ENCODE measurements at regions not wholly inside any gene's neighbourhood (a gene's known extent, or its start where the extent isn't known, plus 50 kb on each side); places are given as distances from the start of the nearest gene placed in this dataset.
"Not testable (repeated sequence)": the region's sequence is repeated elsewhere in the genome, so short reads cannot be mapped to it uniquely, and the experiment has no call there.

GRCh38 chrX:144231116-144231785, 347.4 kb downstream of the UBE2NL start:
- not testable (repeated sequence) for TF ChIP-seq SPI1 (IDR thresholded peaks at IDR 0.05; ENCODE audit: borderline replicate concordance, low read depth, low read length); SP2 (IDR thresholded peaks at IDR 0.05; ENCODE audit: extremely low read depth, low read depth, low read length, poor library complexity, severe bottlenecking); ZNF57 (CRISPR knock-in tag; IDR thresholded peaks at IDR 0.05); CTCF (IDR thresholded peaks at IDR 0.05 in 2 of 3, conservative IDR thresholded peaks at IDR 0.05 in 1 of 3; ENCODE audit: insufficient read depth in 2 of 3, low read depth in 1 of 3, low read length in 3 of 3); ZBTB9 (CRISPR knock-in tag; IDR thresholded peaks at IDR 0.05); HMG20A (CRISPR knock-in tag; conservative IDR thresholded peaks at IDR 0.05); FOXA3 (CRISPR knock-in tag; conservative IDR thresholded peaks at IDR 0.05 in 1 of 2, IDR thresholded peaks at IDR 0.05 in 1 of 2); ZNF436 (CRISPR knock-in tag; IDR thresholded peaks at IDR 0.05); ARID4B (CRISPR knock-in tag; IDR thresholded peaks at IDR 0.05); BRCA1 (IDR thresholded peaks at IDR 0.05); BRCA1 (CRISPR knock-in tag; IDR thresholded peaks at IDR 0.05); TEAD4 (IDR thresholded peaks at IDR 0.05; ENCODE audit: low read length); TEAD4 (CRISPR knock-in tag; IDR thresholded peaks at IDR 0.05; ENCODE audit: borderline replicate concordance); CBX5 (IDR thresholded peaks at IDR 0.05; ENCODE audit: borderline replicate concordance, low read depth); SIN3A (IDR thresholded peaks at IDR 0.05; ENCODE audit: borderline replicate concordance in 2 of 2, control insufficient read depth in 1 of 2, low read depth in 2 of 2, low read length in 2 of 2); SETDB1 (IDR thresholded peaks at IDR 0.05; ENCODE audit: low read length)
